ENCODE measurements at regions not wholly inside any gene's neighbourhood (a gene's known extent, or its start where the extent isn't known, plus 50 kb on each side); places are given as distances from the start of the nearest gene placed in this dataset.

- no peak for TF ChIP-seq CTCF (IDR thresholded peaks at IDR 0.05)
- TF ChIP-seq POLR2A (IDR thresholded peaks at IDR 0.05) = no peak
Observed at GRCh38 chr10:57015595-57016318, 654.7 kb upstream of the ZWINT start.

Data from tibial nerve (tissue), 3 donors.